HCT116 (cell line): ENCODE measurements at regions not wholly inside any gene's neighbourhood (a gene's known extent, or its start where the extent isn't known, plus 50 kb on each side); places are given as distances from the start of the nearest gene placed in this dataset.
"Not testable (repeated sequence)": the region's sequence is repeated elsewhere in the genome, so short reads cannot be mapped to it uniquely, and the experiment has no call there.

Experiments
- ATAC-seq: fragments of 200-7000 bp; cut with Tn5 transposase; 2 replicates; pipeline ENCODE4 v1.9.1; 2020; ENCODE audit warnings: mild to moderate bottlenecking, moderate library complexity
- BruUV-seq: library from RNA; stranded (reverse); fragments of 400-500 nt; replicated peaks from 2 replicates; lab custom pipeline; 2021; lab: Mats Ljungman, UMichigan
- CTCF ChIA-PET: fragments of 300-600 bp; sonication (Branson Sonifier 250); formaldehyde crosslinking; loops from one replicate; lab custom pipeline; 2021; ENCODE audit warnings: antibody characterized with exemption; lab: Charles Lee
- POLR2A ChIA-PET: fragments of 300-600, 350-600 bp; sonication (Branson Sonifier 250); formaldehyde crosslinking; loops from one replicate; lab custom pipeline; 2021; ENCODE audit warnings: antibody characterized with exemption; lab: Charles Lee
- RAD21 ChIA-PET, 2 experiments: fragments of 300-600 bp; sonication (Branson Sonifier 250); formaldehyde crosslinking; loops; one replicate each; lab custom pipeline; 2023; ENCODE audit warnings: low total read pairs in 2 of 2; ENCODE audit not compliant: uncharacterized antibody in 2 of 2, unreplicated experiment in 2 of 2, low non-redundant PET in 1 of 2; lab: Charles Lee
- DNase-seq: peaks from one replicate; pipeline ENCODE4 v3.0.0-alpha.2; 2010; ENCODE audit warnings: low read depth, low spot score
- H2AFZ ChIP-seq: fragments of 200-600 bp; shearing (Covaris generic), sonication (generic); 2 replicates; pipeline ENCODE4 v1.6.1; 2017; ENCODE audit warnings: low read depth, mixed run types, mixed read lengths, antibody characterized with exemption, low read length; ENCODE audit not compliant: poor library complexity, severe bottlenecking
- H3K27ac ChIP-seq: 2 replicates; pipeline ENCODE4 v1.5.1; 2012; ENCODE audit warnings: low read depth, low read length
- H3K27me3 ChIP-seq: fragments of 200-600 bp; sonication (generic); 2 replicates; pipeline ENCODE4 v1.6.1; 2016; ENCODE audit warnings: mixed run types, low read length, mixed read lengths; ENCODE audit not compliant: insufficient read depth
- H3K36me3 ChIP-seq, 2 experiments: fragments of 200-500 bp in 1 of 2; fragments of 200-600 bp in 1 of 2; sonication (Bioruptor generic) in 1 of 2; sonication (generic) in 1 of 2; 2 replicates each; pipeline versions ENCODE4 v1.5.1 to v1.6.1; 2014 to 2016; ENCODE audit warnings: low read length in 2 of 2, inconsistent platforms in 1 of 2, mixed read lengths in 1 of 2, mixed run types in 1 of 2; ENCODE audit not compliant: insufficient read depth in 2 of 2, control insufficient read depth in 1 of 2
- H3K4me1 ChIP-seq, 2 experiments: fragments of 200-600 bp in 1 of 2; sonication (generic) in 1 of 2; 2 replicates each; pipeline versions ENCODE4 v1.5.1 to v1.6.1; 2012 to 2017; ENCODE audit warnings: low read length in 2 of 2, inconsistent platforms in 1 of 2, mild to moderate bottlenecking in 1 of 2, mixed read lengths in 1 of 2, mixed run types in 1 of 2, moderate library complexity in 1 of 2; ENCODE audit not compliant: insufficient read depth in 2 of 2, control insufficient read depth in 1 of 2
- H3K4me2 ChIP-seq: fragments of 200-600 bp; sonication (generic); 2 replicates; pipeline ENCODE4 v1.6.1; 2017; ENCODE audit warnings: mixed run types, low read length, mixed read lengths
- H3K4me3 ChIP-seq, 2 experiments: fragments of 200-600 bp in 1 of 2; sonication (generic) in 1 of 2; replicated peaks in 1 of 2; 2 replicates each; pipeline ENCODE4 v1.5.1; 2011 to 2016; ENCODE audit warnings: low read length in 2 of 2, control low read depth in 1 of 2, low read depth in 1 of 2, mild to moderate bottlenecking in 1 of 2, mixed read lengths in 1 of 2, mixed run types in 1 of 2
- H3K79me2 ChIP-seq: fragments of 200-600 bp; sonication (generic); 2 replicates; pipeline ENCODE4 v1.6.1; 2017; ENCODE audit warnings: mild to moderate bottlenecking, mixed run types, low read length, moderate library complexity, mixed read lengths; ENCODE audit not compliant: insufficient read depth
- H3K9ac ChIP-seq: fragments of 200-600 bp; sonication (generic); 2 replicates; pipeline ENCODE4 v1.6.1; 2016; ENCODE audit warnings: low read length, mixed read lengths
- H3K9me2 ChIP-seq: fragments of 200-600 bp; sonication (generic), shearing (Covaris generic); 2 replicates; pipeline ENCODE4 v1.6.1; 2017; ENCODE audit warnings: mixed run types, mild to moderate bottlenecking, moderate library complexity; ENCODE audit not compliant: insufficient read depth
- H3K9me3 ChIP-seq, 2 experiments: fragments of 200-500 bp in 1 of 2; fragments of 200-600 bp in 1 of 2; sonication (Bioruptor generic) in 1 of 2; sonication (generic) in 1 of 2; 2 replicates each; pipeline ENCODE4 v1.6.1; 2014 to 2017; ENCODE audit warnings: low read length in 2 of 2, mixed read lengths in 2 of 2, inconsistent platforms in 1 of 2, low read depth in 1 of 2, mild to moderate bottlenecking in 1 of 2, mixed run types in 1 of 2, moderate library complexity in 1 of 2; ENCODE audit not compliant: control insufficient read depth in 1 of 2, insufficient read depth in 1 of 2
- H4K20me1 ChIP-seq: fragments of 200-600 bp; sonication (generic), shearing (Covaris generic); 2 replicates; pipeline ENCODE4 v1.6.1; 2017; ENCODE audit warnings: mixed run types, mild to moderate bottlenecking, moderate library complexity; ENCODE audit not compliant: insufficient read depth
- CBX3 ChIP-seq: IDR thresholded peaks from 2 replicates; pipeline ENCODE4 v1.6.1; 2012; ENCODE audit warnings: low read depth
- CEBPB ChIP-seq: IDR thresholded peaks from 2 replicates; pipeline ENCODE4 v1.6.1; 2012; ENCODE audit warnings: low read depth
- EGR1 ChIP-seq: IDR thresholded peaks from 2 replicates; pipeline ENCODE4 v1.6.1; 2012; ENCODE audit warnings: low read depth
- ELF1 ChIP-seq: IDR thresholded peaks from 2 replicates; pipeline ENCODE4 v1.6.1; 2012; ENCODE audit warnings: low read depth, borderline replicate concordance
- EZH2 ChIP-seq: fragments of 200-600 bp; sonication (generic); IDR thresholded peaks from 2 replicates; pipeline ENCODE4 v1.6.1; 2017; ENCODE audit warnings: antibody characterized with exemption, mixed run types
- FOSL1 ChIP-seq: IDR thresholded peaks from 2 replicates; pipeline ENCODE4 v1.6.1; 2012; ENCODE audit warnings: low read depth
- JUND ChIP-seq: IDR thresholded peaks from 2 replicates; pipeline ENCODE4 v1.6.1; 2012
- POLR2A ChIP-seq: IDR thresholded peaks from 2 replicates; pipeline ENCODE4 v1.7.0; 2011; ENCODE audit warnings: borderline replicate concordance; ENCODE audit not compliant: insufficient read depth, insufficient read length; ENCODE audit errors: extremely low read depth
- POLR2AphosphoS5 ChIP-seq: IDR thresholded peaks from 2 replicates; pipeline ENCODE4 v1.6.1; 2011; ENCODE audit warnings: mild to moderate bottlenecking, low read depth, low read length, moderate library complexity
- RAD21 ChIP-seq: IDR thresholded peaks from 2 replicates; pipeline ENCODE4 v1.6.1; 2012; ENCODE audit warnings: low read depth, mild to moderate bottlenecking
- SIN3A ChIP-seq: IDR thresholded peaks from 2 replicates; pipeline ENCODE4 v1.6.1; 2012; ENCODE audit warnings: low read depth
- SP1 ChIP-seq: IDR thresholded peaks from 2 replicates; pipeline ENCODE4 v1.6.1; 2012; ENCODE audit warnings: low read depth
- TCF7L2 ChIP-seq: IDR thresholded peaks from 2 replicates; pipeline ENCODE4 v1.7.0; 2011; ENCODE audit warnings: borderline replicate concordance, inconsistent platforms; ENCODE audit not compliant: insufficient read depth, insufficient read length; ENCODE audit errors: extremely low read depth
- YY1 ChIP-seq: IDR thresholded peaks from 2 replicates; pipeline ENCODE4 v1.6.1; 2011; ENCODE audit warnings: low read length, low read depth, moderate library complexity, mild to moderate bottlenecking; ENCODE audit not compliant: insufficient replicate concordance; ENCODE audit errors: extremely low read depth
- ZFX ChIP-seq: fragments of 450-650 bp; IDR thresholded peaks from 2 replicates; pipeline ENCODE4 v1.6.1; 2017
- intact Hi-C: fragments of 100-400 bp; cut with micrococcal nuclease; formaldehyde crosslinking; loops from 2 replicates; pipeline ENCODE4 v1.10.0; 2022
- TF ChIP-seq, protein P1 (sequence below): IDR thresholded peaks from 2 replicates; pipeline ENCODE4 v1.6.1; 2012
- TF ChIP-seq, protein P2 (sequence below): IDR thresholded peaks from 2 replicates; pipeline ENCODE4 v1.6.1; 2012
- TF ChIP-seq, protein P3 (sequence below), 3 experiments: fragments of 200-600 bp in 1 of 3; sonication (generic) in 1 of 3; IDR thresholded peaks in 2 of 3; conservative IDR thresholded peaks in 1 of 3; 2 replicates each; pipeline ENCODE4 v1.5.1; 2012 to 2017; ENCODE audit warnings: low read depth in 2 of 3, low read length in 2 of 3, antibody characterized with exemption in 1 of 3, borderline replicate concordance in 1 of 3, control low read depth in 1 of 3, mild to moderate bottlenecking in 1 of 3, mixed read lengths in 1 of 3, mixed run types in 1 of 3, moderate library complexity in 1 of 3; ENCODE audit not compliant: insufficient read depth in 1 of 3
- TF ChIP-seq, protein P4 (sequence below): IDR thresholded peaks from 2 replicates; pipeline ENCODE4 v1.6.1; 2012; ENCODE audit warnings: low read depth

DNA sequence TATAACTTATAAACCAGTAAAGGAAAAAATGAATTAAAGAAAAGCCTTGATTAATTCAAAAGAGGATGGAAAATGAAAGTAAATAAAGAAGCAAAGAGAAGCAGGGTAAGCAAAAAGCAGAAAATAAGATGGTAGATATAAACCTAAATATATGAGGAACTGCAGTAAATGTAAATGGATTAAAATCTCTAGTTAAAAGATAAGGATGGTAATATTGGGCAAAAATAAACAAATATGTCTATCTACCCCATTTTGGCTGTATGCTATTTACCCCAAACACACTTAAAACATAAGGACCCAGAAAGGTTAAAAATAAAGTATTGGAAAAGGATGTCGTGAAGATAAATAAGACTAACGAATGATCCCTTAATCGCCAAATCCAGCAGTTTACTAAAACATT lies 161.9 kb downstream of the FOXD2 start:
- BruUV-seq: no TSS peak
- Histone ChIP-seq H3K27me3 (no peaks in the 10 kb centered on the region), H3K9me3 (no peaks in the 10 kb centered on the region), H3K79me2 (no peaks in the 10 kb centered on the region), H3K4me2 (no peak overlapping the region), H3K4me1 (no peaks in the 10 kb centered on the region), H3K9ac (no peak overlapping the region), H3K27ac (no peak overlapping the region), H2AFZ (no peak overlapping the region)
- DNase-seq: no peak
- POLR2A ChIA-PET: no interaction called here
- RAD21 ChIA-PET: no interaction called here
- no peak for TF ChIP-seq CEBPB
- no peak for TF ChIP-seq CBX3
- TF ChIP-seq, protein P1, sequence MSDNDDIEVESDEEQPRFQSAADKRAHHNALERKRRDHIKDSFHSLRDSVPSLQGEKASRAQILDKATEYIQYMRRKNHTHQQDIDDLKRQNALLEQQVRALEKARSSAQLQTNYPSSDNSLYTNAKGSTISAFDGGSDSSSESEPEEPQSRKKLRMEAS: no peak
- no peak for TF ChIP-seq YY1
- TF ChIP-seq TCF7L2: no peak
- TF ChIP-seq, protein P2, sequence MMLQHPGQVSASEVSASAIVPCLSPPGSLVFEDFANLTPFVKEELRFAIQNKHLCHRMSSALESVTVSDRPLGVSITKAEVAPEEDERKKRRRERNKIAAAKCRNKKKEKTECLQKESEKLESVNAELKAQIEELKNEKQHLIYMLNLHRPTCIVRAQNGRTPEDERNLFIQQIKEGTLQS: no peak
- no peak for TF ChIP-seq SIN3A
- TF ChIP-seq SP1: no peak
- TF ChIP-seq RAD21: no peak
- TF ChIP-seq, protein P3, sequence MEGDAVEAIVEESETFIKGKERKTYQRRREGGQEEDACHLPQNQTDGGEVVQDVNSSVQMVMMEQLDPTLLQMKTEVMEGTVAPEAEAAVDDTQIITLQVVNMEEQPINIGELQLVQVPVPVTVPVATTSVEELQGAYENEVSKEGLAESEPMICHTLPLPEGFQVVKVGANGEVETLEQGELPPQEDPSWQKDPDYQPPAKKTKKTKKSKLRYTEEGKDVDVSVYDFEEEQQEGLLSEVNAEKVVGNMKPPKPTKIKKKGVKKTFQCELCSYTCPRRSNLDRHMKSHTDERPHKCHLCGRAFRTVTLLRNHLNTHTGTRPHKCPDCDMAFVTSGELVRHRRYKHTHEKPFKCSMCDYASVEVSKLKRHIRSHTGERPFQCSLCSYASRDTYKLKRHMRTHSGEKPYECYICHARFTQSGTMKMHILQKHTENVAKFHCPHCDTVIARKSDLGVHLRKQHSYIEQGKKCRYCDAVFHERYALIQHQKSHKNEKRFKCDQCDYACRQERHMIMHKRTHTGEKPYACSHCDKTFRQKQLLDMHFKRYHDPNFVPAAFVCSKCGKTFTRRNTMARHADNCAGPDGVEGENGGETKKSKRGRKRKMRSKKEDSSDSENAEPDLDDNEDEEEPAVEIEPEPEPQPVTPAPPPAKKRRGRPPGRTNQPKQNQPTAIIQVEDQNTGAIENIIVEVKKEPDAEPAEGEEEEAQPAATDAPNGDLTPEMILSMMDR (IDR thresholded peaks at IDR 0.05 in 2 of 3, conservative IDR thresholded peaks at IDR 0.05 in 1 of 3; ENCODE audit: borderline replicate concordance in 1 of 3, insufficient read depth in 1 of 3, low read depth in 2 of 3, low read length in 2 of 3): no peak
- TF ChIP-seq, protein P4, sequence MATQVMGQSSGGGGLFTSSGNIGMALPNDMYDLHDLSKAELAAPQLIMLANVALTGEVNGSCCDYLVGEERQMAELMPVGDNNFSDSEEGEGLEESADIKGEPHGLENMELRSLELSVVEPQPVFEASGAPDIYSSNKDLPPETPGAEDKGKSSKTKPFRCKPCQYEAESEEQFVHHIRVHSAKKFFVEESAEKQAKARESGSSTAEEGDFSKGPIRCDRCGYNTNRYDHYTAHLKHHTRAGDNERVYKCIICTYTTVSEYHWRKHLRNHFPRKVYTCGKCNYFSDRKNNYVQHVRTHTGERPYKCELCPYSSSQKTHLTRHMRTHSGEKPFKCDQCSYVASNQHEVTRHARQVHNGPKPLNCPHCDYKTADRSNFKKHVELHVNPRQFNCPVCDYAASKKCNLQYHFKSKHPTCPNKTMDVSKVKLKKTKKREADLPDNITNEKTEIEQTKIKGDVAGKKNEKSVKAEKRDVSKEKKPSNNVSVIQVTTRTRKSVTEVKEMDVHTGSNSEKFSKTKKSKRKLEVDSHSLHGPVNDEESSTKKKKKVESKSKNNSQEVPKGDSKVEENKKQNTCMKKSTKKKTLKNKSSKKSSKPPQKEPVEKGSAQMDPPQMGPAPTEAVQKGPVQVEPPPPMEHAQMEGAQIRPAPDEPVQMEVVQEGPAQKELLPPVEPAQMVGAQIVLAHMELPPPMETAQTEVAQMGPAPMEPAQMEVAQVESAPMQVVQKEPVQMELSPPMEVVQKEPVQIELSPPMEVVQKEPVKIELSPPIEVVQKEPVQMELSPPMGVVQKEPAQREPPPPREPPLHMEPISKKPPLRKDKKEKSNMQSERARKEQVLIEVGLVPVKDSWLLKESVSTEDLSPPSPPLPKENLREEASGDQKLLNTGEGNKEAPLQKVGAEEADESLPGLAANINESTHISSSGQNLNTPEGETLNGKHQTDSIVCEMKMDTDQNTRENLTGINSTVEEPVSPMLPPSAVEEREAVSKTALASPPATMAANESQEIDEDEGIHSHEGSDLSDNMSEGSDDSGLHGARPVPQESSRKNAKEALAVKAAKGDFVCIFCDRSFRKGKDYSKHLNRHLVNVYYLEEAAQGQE: no peak
- no peak for TF ChIP-seq FOSL1
- no peak for TF ChIP-seq ELF1
- no peak for TF ChIP-seq EZH2
- TF ChIP-seq POLR2A: no peak
- TF ChIP-seq JUND: no peak
- TF ChIP-seq EGR1: no peak
- no peak for TF ChIP-seq POLR2AphosphoS5
- no peak for TF ChIP-seq ZFX
- TF ChIP-seq, all 23 proteins: peak for 0
- CTCF ChIA-PET: no interaction called here
- Histone ChIP-seq H3K9me2 (no peaks in the 10 kb centered on the region), H3K4me3 (no peak overlapping the region), H3K36me3 (no peaks in the 10 kb centered on the region), H4K20me1 (no peaks in the 10 kb centered on the region)
- intact Hi-C loops: no loop called here
- no peak for ATAC-seq

DNA sequence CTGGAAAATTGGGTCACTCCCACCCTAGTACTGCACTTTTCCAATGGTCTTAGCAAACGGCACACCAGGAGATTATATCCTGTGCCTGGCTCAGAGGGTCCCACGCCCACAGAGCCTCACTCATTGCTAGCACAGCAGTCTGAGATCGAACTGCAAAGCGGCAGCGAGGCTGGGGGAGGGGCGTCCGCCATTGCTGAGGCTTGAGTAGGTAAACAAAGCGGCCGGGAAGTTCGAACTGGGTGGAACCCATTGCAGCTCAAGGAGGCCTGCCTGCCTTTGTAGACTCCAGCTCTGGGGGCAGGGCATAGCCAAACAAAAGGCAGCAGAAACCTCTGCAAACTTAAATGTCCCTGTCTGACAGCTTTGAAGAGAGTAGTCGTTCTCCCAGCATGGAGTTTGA lies 164.6 kb downstream of the FOXD2 start:
- H2AFZ ChIP-seq, BruUV-seq, DNase-seq, ATAC-seq, H3K27ac ChIP-seq, H3K9ac ChIP-seq, RAD21 ChIA-PET, H3K36me3 ChIP-seq, H3K27me3 ChIP-seq, H3K9me2 ChIP-seq, H3K4me1 ChIP-seq, intact Hi-C loops, POLR2A ChIA-PET, H3K9me3 ChIP-seq, H3K79me2 ChIP-seq, H4K20me1 ChIP-seq, H3K4me2 ChIP-seq, CTCF ChIA-PET, H3K4me3 ChIP-seq: not testable (repeated sequence)
